ENCODE measurements at regions not wholly inside any gene's neighbourhood (a gene's known extent, or its start where the extent isn't known, plus 50 kb on each side); places are given as distances from the start of the nearest gene placed in this dataset.
"Not testable (repeated sequence)": the region's sequence is repeated elsewhere in the genome, so short reads cannot be mapped to it uniquely, and the experiment has no call there.

DNA sequence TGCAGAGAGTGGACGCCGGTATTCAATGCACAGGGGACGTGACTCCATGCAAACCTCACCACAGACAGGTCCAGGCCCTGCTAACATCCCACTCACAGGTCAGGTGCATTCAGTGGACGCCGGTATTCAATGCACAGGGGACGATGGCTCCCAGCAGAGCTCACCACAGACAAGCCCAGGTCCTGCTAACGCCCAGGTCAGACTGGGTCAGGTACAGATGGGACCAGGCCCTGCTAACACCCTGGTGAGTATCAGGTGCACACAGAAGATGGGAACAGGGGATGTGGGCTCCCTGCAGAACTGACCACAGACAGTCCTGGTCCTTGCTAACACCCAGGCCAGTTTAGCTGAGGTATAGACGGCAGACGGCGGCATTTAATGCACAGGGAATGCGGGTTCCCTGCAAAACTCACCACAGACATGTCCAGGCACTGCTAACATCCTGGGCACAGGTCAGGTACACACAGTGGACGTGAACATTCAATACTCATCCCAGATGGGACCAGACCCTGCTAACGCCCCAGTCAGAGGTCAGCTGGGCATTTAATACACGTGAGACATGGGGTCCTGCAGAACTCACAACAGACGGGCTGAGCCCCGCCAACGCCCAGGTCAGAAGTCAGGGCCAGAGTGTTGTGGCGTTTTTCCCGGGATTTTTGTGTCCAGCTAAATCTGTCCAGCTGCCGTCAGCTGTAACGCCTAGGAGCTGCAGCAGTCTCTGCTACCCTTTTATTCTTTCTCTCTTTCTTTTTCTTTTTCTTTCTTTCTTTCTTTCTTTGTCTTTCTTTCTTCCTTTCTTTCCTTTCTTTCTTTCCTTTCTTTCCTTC lies 99.2 kb downstream of the SHOX start:
- no peak for DNase-seq

DNA sequence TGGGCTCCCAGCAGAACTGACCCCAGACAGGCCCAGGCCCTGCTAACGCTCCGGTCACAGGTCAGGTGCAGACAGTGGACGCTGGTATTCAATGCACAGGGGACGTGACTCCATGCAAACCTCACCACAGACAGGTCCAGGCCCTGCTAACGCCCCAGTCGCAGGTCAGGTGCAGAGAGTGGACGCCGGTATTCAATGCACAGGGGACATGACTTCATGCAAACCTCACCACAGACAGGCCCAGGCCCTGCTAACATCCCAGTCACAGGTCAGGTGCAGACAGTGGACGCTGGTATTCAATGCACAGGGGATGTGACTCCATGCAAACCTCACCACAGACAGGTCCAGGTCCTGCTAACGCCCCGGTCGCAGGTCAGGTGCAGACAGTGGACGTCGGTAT lies 98.5 kb downstream of the SHOX start:
- not testable (repeated sequence) for DNase-seq

DNA sequence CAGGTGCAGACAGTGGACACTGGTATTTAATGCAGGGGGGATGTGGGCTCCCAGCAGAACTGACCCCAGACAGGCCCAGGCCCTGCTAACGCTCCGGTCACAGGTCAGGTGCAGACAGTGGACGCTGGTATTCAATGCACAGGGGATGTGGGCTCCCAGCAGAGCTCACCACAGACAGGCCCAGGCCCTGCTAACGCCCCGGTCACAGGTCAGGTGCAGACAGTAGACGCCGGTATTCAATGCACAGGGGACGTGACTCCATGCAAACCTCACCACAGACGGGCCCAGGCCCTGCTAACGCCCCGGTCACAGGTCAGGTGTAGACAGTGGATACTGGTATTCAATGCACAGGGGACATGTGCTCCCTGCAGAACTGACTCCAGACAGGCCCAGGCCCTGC lies 98.0 kb downstream of the SHOX start:
- not testable (repeated sequence) for DNase-seq

DNA sequence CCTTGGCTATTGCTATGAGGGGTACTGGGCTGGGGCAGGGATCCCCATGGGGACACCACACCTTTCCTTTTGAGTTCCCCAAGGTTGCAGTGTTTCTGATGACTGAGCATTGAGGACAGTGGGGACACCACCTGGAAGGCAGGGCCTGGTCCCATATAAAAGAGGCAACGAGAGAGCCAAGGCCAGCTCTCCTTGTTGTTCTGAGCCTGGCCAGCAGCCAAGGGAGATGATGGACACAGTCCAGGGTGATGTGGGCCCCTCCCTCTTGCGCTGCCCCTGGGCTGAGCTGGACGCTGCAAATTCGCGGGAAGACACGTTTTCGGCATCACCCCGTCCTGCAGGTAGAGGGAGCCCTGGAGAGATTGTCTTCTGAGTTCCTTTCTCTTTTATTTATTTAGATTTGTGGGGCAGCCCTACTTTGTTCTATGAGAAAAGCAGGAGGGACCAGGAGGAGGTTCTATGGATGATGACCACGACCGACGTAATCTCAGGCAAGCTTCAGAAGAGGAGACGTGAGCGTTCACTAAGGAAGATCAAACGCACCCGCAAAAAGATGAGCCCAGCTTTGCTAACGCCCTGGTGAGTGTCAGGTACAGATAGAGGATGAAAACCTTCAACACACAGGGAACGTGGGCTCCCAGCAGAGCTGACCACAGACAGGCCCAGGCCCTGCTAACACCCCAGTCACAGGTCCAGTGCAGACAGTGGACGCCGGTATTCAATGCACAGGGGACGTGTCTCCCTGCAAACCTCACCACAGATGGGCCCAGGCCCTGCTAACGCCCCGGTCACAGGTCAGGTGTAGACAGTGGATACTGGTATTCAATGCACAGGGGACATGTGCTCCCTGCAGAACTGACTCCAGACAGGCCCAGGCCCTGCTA lies 97.4 kb downstream of the SHOX start:
- no peak for DNase-seq

DNA sequence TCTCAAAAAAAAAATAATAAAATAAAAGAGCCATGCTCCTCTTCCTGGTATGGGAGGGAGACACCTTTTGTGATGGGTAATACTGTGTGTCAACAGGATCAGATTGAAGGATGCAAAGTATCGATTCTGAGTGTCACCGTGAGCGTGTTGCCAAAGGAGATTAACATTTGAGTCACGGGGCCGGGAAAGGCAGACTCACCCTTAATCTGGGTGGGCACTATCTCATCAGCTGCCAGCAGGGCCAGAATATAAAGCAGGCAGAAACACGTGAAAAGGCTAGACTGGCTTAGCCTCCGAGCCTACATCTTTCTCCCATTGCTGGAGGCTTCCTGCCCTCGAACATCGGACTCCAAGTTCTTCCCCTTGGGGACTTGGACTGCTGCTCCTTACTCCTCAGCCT lies 95.4 kb downstream of the SHOX start:
- no peak for DNase-seq

DNA sequence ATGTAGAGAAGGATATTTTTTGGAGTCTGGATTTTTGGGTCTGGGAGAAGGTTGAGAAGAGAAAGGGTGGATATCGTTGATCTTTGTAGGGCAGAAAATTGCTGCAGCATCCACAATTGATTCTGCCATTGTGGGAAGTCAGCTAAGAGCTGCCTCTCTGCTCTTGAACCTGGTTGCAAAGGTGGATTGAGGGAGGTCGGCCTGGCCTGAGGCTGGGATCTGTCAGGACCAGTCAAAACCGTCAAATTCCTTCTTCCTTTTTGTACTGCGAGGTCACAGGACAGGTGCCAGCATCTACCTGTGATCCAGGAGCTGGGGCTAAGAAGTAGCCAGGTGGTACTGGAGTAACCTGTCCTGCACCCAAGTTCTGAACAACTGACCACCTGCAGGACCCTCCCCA lies 93.7 kb downstream of the SHOX start:
- no peak for DNase-seq

DNA sequence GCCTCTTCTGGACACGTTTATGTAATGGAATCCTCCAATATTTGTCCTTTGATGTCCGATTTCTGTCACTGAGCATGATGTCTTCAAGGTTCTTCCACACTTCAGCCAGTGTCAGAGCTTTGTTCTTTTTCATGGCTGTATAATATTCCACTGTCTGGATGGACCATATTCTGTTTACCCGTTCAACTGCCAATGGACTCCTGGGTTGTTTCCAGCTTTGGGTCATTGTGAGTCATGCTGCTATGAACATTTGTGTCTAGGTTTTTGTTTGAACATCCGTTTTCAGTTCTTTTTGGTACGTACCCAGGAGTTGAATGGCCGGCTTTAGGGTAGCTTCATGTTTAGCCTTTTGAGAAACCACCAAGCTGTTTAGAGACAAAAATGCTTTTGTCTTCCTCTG lies 93.2 kb downstream of the SHOX start:
- no peak for DNase-seq

DNA sequence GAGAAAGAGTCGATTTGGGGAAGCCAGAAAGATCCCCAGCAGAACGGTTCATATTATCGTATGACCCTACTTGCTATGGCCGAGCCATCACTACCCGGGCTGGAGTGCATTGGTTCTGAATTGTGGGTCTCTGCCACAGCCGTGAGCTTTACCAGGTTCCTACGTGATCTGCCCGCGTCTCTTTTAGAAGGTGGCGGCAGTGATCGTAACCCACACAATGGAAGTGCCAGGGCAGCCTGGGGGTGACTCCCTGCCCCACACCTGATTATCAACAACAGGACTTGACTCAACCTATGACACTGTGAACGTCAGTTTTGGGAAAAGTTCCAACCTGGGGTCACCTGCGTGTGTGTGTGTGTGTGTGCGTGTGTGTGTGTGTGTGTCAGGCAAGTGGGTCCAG lies 90.8 kb downstream of the SHOX start:
- no peak for DNase-seq

DNA sequence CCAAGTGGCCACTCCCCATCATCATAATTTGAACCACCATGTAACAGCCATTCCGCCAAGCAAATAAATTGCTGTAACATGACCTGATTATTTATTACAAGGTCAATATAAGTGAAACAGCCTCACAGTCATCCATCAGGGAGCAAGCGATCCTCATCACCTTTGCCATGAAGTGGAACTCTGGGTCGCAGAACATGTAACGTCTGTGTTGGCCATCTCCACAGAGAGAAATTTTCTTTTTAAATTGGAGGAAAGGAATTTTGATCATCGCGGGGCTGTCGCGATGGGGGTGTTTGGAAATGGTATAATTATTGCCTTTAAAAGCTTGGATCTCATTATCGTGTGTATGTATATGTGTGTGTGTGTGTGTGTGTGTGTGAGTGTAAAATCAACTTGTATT lies 90.2 kb downstream of the SHOX start:
- no peak for DNase-seq

DNA sequence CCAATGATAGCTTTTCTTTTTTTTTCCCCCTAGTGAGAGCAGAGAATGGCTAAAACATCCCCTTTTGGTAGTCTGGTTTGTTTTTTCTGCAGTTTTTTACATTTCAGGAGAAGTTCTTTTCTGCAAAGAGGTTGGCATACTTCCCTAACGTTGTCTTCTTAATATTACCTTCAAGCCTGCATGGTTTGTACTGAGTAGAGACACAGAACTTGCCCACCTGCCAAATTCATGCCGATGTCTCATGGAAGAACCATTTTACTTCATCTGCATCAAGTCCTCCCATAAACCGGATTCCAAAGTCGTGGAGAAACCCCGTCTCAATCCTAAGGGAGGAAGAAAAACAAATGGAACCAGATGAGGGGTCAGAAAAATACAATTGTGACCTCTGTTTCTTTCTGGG lies 89.7 kb downstream of the SHOX start:
- no peak for DNase-seq

DNA sequence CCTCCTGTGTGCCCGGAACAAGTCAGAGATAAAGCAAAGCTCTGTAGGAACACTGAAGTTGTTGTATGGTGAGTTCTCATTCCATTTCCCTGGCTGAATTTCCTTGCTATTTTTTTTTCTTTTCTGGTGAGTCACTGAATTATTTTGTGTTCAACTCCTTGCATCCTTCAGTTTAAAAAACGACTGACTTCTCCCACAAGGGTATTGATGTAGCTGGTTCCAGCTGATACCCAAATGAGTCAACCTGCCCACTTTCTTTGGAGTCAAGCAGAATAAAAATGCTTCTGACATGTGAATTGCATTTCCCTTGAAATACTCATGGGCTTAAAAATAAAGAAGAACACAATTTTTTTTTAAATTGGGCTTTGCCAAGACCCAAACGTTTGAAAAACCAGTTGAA lies 85.5 kb downstream of the SHOX start:
- DNase-seq, result no peak

DNA sequence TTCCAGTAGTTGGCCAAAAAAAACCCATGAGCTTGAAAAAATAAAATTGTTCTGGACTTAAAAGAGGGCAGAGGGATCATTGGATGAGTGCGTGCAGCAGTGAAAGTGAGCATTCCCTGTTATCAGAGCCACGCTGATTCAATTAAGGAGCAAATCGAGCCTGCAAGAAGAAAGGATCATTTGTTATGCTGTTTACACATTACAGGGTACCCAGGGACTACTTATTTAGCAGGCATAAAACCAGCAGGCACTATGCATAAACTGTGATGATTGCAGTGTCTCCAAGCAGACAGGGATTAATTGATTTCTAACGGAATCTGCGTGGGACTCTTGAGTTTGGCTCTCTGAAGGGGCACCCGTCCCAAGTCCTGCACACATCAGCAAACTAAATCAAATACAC lies 83.5 kb downstream of the SHOX start:
- DNase-seq, result no peak
